ENCODE measurements at regions not wholly inside any gene's neighbourhood (a gene's known extent, or its start where the extent isn't known, plus 50 kb on each side); places are given as distances from the start of the nearest gene placed in this dataset.

DNA sequence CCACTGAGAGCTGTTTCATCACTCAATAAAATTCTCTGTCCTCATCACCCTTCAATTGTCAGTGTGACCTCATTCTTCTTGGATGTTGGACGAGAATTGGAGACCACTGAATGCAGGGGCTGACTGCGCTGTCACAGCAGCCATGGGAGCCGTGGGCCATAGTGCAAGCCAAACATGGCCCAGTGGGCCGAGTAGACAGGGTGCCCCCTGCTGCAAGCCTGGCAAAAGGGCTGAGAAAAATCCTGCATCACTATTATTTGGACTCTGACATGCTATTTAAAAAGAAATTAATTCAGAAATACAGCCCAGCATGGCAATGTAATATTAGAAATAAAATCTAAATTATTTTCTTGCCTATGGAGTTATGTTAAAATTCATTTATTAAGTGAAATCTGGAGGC, 67.8 kb upstream of the FAM98A start:
- Mint-ChIP-seq H3K9me3 (peaks cover 21% of the 10 kb centered on the region), H3K4me3 (no peak overlapping the region), H3K27me3 (no peaks in the 10 kb centered on the region), H3K27ac (no peak overlapping the region), H3K36me3 (ENCODE audit: low read depth) (no peaks in the 10 kb centered on the region), H3K4me1 (ENCODE audit: low read depth) (no peaks in the 10 kb centered on the region)
- intact Hi-C loops (cut with micrococcal nuclease) = no loop called here

DNA sequence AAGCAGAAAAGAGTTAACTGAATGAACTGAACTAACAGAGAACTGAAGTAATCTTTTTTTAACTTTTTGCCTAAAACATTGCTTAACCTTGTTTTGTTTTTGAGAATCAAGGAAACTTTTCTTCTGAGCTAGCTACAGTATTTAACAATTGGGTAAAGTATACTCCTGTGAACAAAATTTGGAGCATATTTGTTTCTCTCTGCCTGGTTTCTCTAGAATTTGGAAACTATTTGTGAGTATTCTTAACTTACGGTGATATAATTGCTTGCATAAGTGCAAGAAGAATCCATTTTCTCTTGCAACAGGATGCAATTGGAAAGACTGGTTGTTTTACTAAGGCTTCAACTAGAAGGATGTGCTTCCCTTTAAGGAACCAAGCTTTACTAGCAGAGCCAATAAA, 65.9 kb upstream of the FAM98A start:
- H3K9me3 Mint-ChIP-seq = peaks cover 21% of the 10 kb centered on the region
- no peaks in the 10 kb centered on the region for H3K27me3 Mint-ChIP-seq
- no peak overlapping the region for H3K27ac Mint-ChIP-seq
- intact Hi-C loops (cut with micrococcal nuclease) = no loop called here
- H3K4me3 Mint-ChIP-seq = no peak overlapping the region
- H3K36me3 Mint-ChIP-seq (ENCODE audit: low read depth) = no peaks in the 10 kb centered on the region
- no peaks in the 10 kb centered on the region for H3K4me1 Mint-ChIP-seq (ENCODE audit: low read depth)

DNA sequence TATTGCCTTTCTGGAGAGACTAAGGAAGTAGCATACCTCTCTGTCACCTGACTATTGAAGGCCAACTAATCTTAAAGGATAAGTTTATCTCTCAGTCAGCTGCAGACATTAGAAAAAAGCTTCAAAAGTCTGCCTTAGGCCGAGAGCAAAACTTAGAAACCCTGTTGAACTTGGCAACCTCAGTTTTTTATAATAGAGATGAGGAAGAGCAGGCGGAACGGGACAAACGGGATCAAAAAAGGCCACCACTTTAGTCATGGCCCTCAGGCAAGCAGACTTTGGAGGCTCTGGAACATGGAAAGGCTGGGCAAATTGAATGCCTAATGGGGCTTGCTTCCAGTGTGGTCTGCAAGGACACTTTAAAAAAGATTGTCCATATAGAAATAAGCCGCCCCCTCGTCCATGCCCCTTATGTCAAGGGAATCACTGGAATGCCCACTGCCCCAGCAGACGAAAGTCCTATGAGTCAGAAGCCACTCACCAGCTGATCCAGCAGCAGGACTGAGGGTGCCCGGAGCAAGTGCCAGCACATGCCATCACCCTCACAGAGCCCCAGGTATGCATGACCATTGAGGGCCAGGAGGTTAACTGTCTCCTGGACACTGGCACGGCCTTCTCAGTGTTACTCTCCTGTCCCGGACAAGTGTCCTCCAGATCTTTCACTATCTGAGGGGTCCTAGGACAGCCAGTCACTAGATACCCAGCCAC, 61.5 kb upstream of the FAM98A start:
- H3K4me3 Mint-ChIP-seq = no peak overlapping the region
- no peak overlapping the region for H3K27ac Mint-ChIP-seq
- intact Hi-C loops (cut with micrococcal nuclease) = no loop called here
- H3K27me3 Mint-ChIP-seq = no peaks in the 10 kb centered on the region
- H3K9me3 Mint-ChIP-seq = peaks cover 28% of the 10 kb centered on the region
- no peaks in the 10 kb centered on the region for H3K36me3 Mint-ChIP-seq (ENCODE audit: low read depth)
- H3K4me1 Mint-ChIP-seq (ENCODE audit: low read depth) = no peaks in the 10 kb centered on the region

DNA sequence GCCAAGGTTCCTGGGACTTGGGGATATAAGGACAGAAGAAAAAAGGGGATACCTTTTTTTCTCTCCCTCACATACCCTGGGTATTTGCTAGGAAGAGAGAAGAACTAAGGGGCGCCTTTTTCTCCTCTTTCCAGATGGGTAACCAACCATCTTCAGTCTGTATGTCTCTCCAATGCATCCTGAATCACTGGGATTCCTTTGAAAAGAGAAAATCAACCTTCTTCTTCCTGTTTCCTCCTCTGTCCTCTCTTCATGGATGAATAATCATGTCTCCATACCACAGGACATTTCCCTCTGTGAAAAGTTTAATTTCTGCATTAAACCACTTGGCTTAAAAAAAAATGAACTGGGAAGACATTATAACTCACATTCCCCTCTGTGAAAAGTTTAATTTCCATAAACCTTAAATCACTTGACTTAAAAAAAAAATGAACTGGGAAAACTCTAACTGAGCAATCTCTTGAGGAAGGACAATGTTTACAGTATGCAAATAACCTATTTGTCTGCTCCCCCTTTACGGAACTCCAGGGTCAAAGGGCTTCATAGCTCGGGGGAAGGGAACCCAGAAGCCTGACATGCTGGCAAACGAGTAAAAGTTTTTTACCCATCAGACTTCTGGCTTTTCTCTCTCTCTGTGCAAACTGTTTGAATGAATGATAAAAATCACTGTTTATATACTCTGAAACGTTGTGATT, 56.7 kb upstream of the FAM98A start:
- Mint-ChIP-seq H3K4me1 (ENCODE audit: low read depth) (no peaks in the 10 kb centered on the region), H3K36me3 (ENCODE audit: low read depth) (no peaks in the 10 kb centered on the region), H3K27ac (no peak overlapping the region), H3K27me3 (no peaks in the 10 kb centered on the region), H3K9me3 (peaks cover 27% of the 10 kb centered on the region), H3K4me3 (no peak overlapping the region)
- intact Hi-C loops (cut with micrococcal nuclease) = no loop called here

DNA sequence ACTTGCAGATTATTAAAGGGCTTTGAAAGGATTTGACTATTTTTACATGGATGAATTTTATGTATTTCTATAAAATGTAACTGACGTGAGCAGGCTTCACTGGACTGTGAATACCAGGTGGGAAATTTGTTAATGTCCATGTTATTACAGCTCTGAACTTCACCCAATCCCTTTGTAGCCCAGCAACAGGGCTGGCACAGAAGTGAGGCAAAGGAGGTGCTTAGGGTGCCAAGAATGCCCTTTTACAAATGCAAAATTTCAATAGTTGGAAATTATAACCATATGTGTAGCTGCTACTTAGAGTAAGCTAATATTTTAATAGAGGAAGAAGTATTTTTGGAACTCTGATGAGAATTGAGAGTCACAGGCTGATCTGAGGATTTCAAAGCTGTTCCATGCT, 53.7 kb upstream of the FAM98A start:
- Mint-ChIP-seq H3K4me1 (ENCODE audit: low read depth) (no peaks in the 10 kb centered on the region), H3K36me3 (ENCODE audit: low read depth) (no peaks in the 10 kb centered on the region), H3K9me3 (peaks cover 27% of the 10 kb centered on the region), H3K27ac (no peak overlapping the region), H3K4me3 (no peak overlapping the region), H3K27me3 (no peaks in the 10 kb centered on the region)
- intact Hi-C loops (cut with micrococcal nuclease) = no loop called here

DNA sequence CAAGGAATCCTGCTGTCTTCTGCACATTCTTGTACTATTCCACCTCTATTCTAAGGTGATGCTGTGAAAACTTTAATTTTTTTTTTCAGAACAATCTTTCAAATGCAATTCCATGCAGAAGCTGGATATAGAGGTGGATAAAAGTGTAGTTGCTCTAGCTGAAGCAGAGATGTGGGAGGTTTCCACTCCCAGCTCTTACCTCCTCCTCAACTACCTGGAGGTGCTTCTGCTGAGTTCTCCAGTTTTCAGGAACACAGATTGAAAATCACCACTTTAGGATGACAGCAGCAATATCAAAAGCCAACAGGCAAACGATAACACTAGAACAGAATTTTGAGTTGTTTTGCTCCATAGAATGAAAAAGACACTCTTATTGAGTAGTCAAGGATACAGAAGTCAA, 51.1 kb upstream of the FAM98A start:
- H3K9me3 Mint-ChIP-seq = peaks cover 17% of the 10 kb centered on the region
- no peak overlapping the region for H3K27ac Mint-ChIP-seq
- H3K4me3 Mint-ChIP-seq = no peak overlapping the region
- no peaks in the 10 kb centered on the region for H3K27me3 Mint-ChIP-seq
- intact Hi-C loops (cut with micrococcal nuclease) = no loop called here
- no peaks in the 10 kb centered on the region for H3K4me1 Mint-ChIP-seq (ENCODE audit: low read depth)
- no peaks in the 10 kb centered on the region for H3K36me3 Mint-ChIP-seq (ENCODE audit: low read depth)

Data from dendritic cell treated with granulocyte-macrophage colony-stimulating factor and Interleukin-4, amounts not matched to agents 40 ng/mL and 50 ng/mL, for 4 days (primary cell).